NCI-H1694 (cell line): ENCODE measurements at regions not wholly inside any gene's neighbourhood (a gene's known extent, or its start where the extent isn't known, plus 50 kb on each side); places are given as distances from the start of the nearest gene placed in this dataset.

Experiments used
- DNase-seq: peaks from one replicate; lab custom pipeline; 2025; lab: John Stamatoyannopoulos, UW

- DNase-seq, result no peak
These were observed 219.2 kb downstream of the ARHGAP12 start for GRCh38 chr10:31709476-31709875.

- peak; percentile 37 for DNase-seq
These were observed 219.6 kb downstream of the ARHGAP12 start for GRCh38 chr10:31709028-31709427.

- no peak for DNase-seq
These were observed 220.2 kb downstream of the ARHGAP12 start for GRCh38 chr10:31708474-31708873.

GRCh38 chr10:31708046-31708445 lies 220.6 kb downstream of the ARHGAP12 start:
- peak; percentile 48 for DNase-seq

DNA sequence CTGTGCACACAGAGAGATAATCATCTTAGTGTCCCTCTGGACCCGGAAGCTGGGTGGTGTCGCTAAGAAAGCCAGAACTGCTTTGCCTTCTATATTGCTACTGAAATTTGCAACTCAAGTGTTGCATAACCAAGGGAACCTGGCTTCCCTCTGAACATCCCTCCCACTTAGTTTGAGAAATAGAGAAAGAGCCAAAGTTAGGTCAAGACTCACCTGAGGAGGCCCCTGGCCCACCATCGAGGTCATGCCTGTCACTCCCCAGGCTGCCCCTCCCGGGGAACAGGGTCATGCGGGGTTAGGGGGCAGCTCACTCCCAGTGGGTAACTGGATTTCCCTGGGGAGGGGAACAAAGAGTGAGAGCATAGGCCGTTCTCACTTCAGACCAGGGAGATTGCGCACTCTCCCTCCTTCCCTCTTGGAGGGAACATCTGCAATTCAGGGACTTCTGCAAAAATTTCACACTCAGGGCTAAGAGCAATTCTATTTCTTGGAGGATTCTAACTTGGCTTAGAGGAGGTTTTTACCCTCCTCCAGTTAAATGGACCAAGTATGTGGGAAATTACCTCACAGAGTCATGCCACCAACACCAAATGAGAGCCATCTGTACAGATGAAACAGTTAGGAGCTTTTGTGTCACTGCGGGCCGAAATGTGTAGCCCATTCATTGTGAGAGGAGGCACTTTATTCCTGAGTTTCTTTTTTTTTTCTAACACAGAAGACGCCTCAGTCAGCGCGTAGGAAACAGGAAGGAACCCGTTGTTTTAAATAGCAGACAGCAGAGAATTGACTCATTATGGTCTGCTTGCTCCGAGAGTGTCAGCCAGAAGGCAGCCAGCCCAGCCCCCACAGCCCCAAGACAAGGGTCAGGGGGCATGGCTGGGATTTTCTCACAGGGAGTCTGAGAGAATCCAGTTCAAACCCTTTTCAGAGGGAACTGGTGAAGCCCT lies 221.3 kb downstream of the ARHGAP12 start:
- peak; percentile 22 for DNase-seq

GRCh38 chr10:31706464-31707092 lies 222.1 kb downstream of the ARHGAP12 start:
- DNase-seq, result no peak

- no peak for DNase-seq
These were observed 223.5 kb downstream of the ARHGAP12 start for GRCh38 chr10:31705136-31705535.

- DNase-seq, result no peak
These were observed 224.4 kb downstream of the ARHGAP12 start for GRCh38 chr10:31704195-31704594.

DNA sequence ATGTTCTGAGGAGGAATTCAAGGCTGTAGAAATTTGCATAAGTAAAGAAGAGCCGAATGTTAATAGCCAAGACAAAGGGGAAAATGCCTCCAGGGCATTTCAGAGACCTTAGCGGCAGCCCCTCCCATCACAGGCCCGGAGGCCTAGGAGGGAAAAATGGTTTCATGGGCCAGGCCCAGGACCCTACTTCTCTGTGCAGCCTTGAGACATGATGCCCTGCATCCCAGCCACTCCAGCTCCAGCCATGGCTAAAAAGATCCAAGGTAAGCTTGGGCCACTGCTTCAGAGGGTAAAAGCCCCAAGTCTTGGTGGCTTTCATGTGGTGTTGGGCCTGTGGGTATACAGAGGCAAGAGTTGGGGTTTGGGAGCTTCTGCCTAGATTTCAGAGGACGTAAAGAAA lies 225.7 kb downstream of the ARHGAP12 start:
- no peak for DNase-seq

DNA sequence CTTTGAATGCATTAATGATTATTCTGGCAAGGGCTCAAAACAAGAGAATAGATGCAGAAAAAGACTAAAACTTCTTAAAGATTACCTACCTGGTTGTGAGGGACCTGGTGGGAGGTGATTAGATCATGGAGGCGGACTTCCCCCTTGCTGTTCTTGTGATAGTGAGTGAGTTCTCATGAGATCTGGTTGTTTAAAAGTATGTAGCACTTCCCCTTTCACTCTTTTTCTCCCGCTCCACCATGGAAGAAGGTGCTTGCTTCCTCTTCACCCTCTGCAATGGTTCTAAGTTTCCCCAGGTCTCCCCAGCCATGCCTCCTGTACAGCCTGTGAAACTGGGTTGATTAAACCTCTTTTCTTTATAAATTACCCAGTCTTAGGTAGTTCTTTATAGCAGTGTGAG lies 226.6 kb downstream of the ARHGAP12 start:
- DNase-seq, result no peak

GRCh38 chr10:31701546-31701945 lies 227.1 kb downstream of the ARHGAP12 start:
- DNase-seq, result no peak

GRCh38 chr10:31700181-31700611 lies 228.4 kb downstream of the ARHGAP12 start:
- DNase-seq, result peak; percentile 75

GRCh38 chr10:31698181-31698830 lies 230.3 kb downstream of the ARHGAP12 start:
- no peak for DNase-seq

DNA sequence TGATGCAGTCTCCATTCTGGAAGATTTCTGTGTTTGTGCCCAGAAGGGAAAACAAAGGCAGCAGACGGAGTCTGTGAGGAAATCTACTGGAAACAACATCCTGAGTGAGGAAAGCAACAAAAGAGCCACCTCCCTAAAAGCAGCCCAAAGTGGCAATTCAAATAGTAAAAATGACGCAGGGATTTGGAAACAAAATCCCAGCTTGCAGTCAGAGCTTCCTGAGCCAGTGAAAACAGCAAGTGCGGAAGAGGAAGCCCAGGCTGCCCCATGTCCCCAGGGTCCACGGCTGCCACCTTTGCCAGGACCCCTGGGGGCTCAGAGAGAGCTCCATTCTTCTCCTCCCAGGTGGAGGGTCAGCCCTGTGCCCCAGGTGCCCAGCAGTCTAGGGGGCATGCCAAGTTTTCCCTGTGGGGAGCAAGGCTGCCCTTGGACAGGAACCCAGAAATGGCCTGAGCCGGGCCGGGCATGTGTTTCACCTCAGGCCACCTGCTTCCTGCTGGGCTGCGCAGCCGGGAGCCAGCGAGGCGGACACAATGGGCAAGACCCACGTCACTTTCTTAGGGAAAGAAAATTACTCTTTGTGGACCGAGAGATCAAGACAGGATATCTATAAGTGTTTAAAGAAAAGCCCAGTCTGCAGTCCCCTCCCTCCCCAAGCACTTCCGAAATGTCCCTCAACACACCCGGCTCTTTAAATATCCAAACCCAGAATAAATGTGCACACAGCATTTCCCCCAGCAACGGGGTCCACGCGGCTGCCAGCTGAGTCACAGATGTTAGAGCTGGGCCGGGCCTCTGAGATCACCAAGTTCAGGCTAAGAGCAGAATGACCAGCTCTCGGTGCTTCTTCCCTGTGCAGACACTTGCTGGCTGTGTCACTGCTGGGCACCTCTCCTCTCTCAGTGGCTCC lies 231.1 kb downstream of the ARHGAP12 start:
- DNase-seq, result no peak

DNA sequence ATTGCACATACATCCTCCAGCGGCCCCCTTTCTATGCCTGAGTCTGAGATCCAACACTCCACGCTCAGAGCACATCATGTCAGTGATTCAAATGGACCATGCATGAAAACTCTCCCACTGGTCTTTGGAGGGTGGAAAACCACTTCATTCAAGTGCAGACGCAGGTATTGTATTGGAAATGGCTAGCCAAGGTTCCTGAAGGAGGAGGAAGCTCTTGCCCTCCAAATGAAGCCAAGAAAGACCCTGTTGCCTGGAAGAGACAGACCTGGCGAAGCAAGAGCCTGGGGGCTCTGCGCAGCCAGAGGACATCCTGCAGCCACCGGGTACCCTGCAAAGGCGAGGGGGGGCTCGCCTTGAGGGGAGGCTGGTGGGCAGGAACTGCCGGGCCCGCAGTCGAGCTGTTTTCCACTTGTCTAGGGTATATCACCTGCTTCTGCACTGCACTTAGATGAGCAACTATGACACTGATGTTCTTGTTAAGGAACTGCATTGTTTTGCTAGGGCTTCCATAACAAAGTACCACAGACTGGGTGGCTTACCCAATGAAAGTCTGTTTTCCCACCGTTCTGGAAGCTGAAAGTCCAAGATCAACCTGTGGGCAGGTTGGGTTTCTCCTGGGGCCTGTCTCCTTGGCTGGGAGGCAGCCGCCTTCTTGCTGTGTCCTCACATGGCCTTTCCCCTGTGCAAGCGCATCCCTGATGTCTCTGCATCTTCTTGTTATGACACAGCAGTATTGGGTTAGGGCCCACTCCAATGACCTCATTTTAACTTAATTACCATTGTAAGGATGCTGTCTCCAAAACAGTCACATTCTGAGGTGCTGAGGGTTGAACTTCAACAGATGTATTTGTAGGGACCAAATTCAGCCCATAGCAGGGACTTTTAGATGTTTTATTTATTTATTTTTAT lies 233.4 kb downstream of the ARHGAP12 start:
- DNase-seq, result no peak

DNA sequence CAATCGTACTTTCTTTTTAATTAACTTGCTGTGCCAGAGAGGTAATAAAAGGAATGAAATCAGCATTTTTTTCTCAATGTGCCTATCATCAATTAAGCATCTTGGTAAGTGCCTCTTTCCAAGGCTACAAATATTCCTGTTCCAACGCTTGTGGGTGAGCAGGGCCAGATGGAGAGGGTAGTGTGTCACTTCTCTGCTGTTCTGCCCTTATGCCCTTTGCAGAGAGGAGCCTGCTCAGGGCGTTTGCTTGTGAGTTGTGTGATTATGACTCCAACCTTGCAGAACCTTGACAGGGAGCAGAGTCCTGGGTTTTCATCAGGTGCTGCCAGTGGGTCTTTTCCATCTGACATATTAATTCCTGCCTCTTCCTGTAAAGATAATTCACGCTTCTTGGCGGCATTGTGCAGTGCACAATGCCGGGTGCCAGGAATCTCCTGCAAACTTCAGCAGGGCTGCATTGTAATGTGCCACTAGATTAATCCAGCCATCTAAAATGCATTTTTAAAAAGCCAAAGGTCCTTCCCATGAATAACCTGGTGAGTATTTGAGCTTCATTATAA lies 234.4 kb downstream of the ARHGAP12 start:
- no peak for DNase-seq

DNA sequence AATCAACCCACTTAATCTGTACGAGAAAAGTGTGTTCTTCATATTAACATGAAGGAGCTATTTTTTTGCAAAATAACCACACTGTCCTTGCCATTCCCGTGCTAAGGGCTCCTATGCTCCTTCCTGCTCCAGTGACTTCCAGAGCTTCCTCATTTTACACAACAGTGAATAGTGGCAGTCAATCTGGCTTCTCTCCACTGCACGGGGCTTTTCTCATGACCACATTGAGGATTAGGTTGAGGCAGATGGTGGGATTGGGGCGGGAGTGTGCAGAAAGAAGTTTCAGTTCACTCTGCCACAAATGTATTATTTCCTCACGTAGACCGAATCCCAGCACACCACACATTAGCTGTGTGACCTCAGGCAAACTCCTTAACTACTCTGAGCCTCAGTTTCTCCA lies 235.1 kb downstream of the ARHGAP12 start:
- DNase-seq, result no peak

DNA sequence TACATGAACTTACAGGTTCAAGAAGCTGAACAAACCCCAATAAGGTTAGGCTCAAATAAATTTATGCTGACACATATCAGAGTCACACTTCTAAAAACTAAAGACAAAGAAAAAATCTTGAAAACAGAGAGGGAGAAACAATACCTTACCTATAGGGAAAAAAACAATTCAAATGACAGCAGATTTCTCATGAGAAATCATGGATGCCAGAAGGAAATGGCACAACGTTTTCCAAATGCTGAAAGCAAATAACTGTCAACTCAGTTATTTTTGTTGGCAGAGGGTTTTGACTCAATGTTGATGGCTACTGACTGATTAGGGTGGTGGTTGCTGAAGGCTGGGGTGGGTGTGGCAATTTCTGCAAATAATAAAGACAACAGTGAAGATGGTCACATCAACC lies 239.4 kb downstream of the ARHGAP12 start:
- DNase-seq, result no peak

GRCh38 chr10:31687663-31688482 lies 240.8 kb downstream of the ARHGAP12 start:
- no peak for DNase-seq
